ENCODE measurements at regions not wholly inside any gene's neighbourhood (a gene's known extent, or its start where the extent isn't known, plus 50 kb on each side); places are given as distances from the start of the nearest gene placed in this dataset.

DNA sequence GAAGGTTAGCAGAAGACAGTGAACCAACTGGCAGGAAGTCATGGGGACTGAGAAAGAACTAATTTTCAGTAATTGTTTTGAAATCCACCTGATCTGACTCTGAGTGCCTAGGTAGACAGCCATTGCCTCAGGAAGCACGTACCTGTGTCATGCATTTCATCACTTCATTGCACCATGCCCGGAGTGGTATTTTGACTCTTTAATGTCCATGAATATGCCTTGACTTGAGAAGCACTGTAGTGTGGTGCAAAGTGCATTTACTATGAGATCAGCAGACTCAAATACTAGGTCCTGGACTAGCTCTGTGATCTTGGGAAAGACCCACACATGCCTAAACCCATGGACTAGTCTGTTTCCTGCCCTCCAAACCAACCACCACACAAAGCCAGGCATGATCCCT, 370.9 kb upstream of the MARCKS start:
- TF ChIP-seq CTCF (IDR thresholded peaks at IDR 0.05): no peak
- no peak for TF ChIP-seq POLR2A (IDR thresholded peaks at IDR 0.05)

All from esophagus squamous epithelium (tissue), 4 donors.